B cell (primary cell): ENCODE measurements at regions not wholly inside any gene's neighbourhood (a gene's known extent, or its start where the extent isn't known, plus 50 kb on each side); places are given as distances from the start of the nearest gene placed in this dataset.

ENCODE experiments used
- ATAC-seq: fragments of 200-7000 bp; cut with Tn5 transposase; one replicate; pipeline ENCODE4 v1.10.0; 2021; ENCODE audit warnings: low read depth, mild to moderate bottlenecking, moderate number of reproducible peaks, moderate library complexity
- CTCF ChIA-PET: fragments of 350-600 bp; sonication (Branson Sonifier 250); formaldehyde crosslinking; loops from one replicate; lab custom pipeline; 2021; ENCODE audit warnings: antibody characterized with exemption, inconsistent platforms; lab: Charles Lee
- POLR2A ChIA-PET: fragments of 350-600 bp; sonication (Branson Sonifier 250); formaldehyde crosslinking; loops from one replicate; lab custom pipeline; 2021; ENCODE audit warnings: antibody characterized with exemption; lab: Charles Lee
- DNase-seq: peaks from one replicate; pipeline ENCODE4 v3.0.0; 2013
- H2AFZ ChIP-seq: 2 replicates; pipeline ENCODE4 v1.6.1; 2012; ENCODE audit warnings: mild to moderate bottlenecking, low read depth, low read length; ENCODE audit not compliant: insufficient read depth, poor library complexity, severe bottlenecking
- H3K27ac ChIP-seq, 2 donors: 1 replicate in 1 of 2; 2 replicates in 1 of 2; pipeline ENCODE4 v1.5.1; 2012 to 2013; ENCODE audit warnings: low read length in 2 of 2, mild to moderate bottlenecking in 2 of 2, moderate library complexity in 1 of 2
- H3K27me3 ChIP-seq, 4 experiments: fragments of 200-600 bp in 1 of 4; sonication (generic) in 1 of 4; replicated peaks in 1 of 4; 1 replicate in 2 of 4; 2 replicates in 2 of 4; pipeline versions ENCODE4 v1.6.1 to v1.7.0; 2013 to 2016; ENCODE audit warnings: low read length in 3 of 4, mild to moderate bottlenecking in 2 of 4, mixed read lengths in 1 of 4, moderate library complexity in 1 of 4; ENCODE audit not compliant: insufficient read depth in 4 of 4, control insufficient read depth in 3 of 4; ENCODE audit errors: control extremely low read depth in 1 of 4
- H3K36me3 ChIP-seq, 2 experiments: replicated peaks in 1 of 2; 1 replicate in 1 of 2; 2 replicates in 1 of 2; pipeline versions ENCODE4 v1.6.1 to v1.7.1; 2013; ENCODE audit warnings: low read length in 1 of 2; ENCODE audit not compliant: insufficient read depth in 2 of 2, control insufficient read depth in 1 of 2; ENCODE audit errors: control extremely low read depth in 1 of 2, extremely low read depth in 1 of 2
- H3K4me1 ChIP-seq, 2 donors: fragments of 200-600 bp in 1 of 2; sonication (generic) in 1 of 2; 1 replicate in 1 of 2; 2 replicates in 1 of 2; pipeline versions ENCODE4 v1.5.1 to v1.6.1; 2013 to 2017; ENCODE audit warnings: low read length in 2 of 2; ENCODE audit not compliant: control insufficient read depth in 2 of 2, insufficient read depth in 2 of 2
- H3K4me2 ChIP-seq: replicated peaks from 2 replicates; pipeline ENCODE3; 2012; ENCODE audit warnings: mild to moderate bottlenecking, low read depth, low read length; ENCODE audit not compliant: poor library complexity, severe bottlenecking
- H3K4me3 ChIP-seq, 5 experiments: fragments of 200-600 bp in 1 of 5; sonication (generic) in 1 of 5; 1 replicate in 3 of 5; 2 replicates in 2 of 5; pipeline versions ENCODE4 v1.5.1 to v1.7.0; 2011 to 2016; ENCODE audit warnings: low read length in 4 of 5, mild to moderate bottlenecking in 4 of 5, low read depth in 2 of 5, control low read depth in 1 of 5, moderate library complexity in 1 of 5; ENCODE audit not compliant: insufficient read depth in 1 of 5; ENCODE audit errors: control extremely low read depth in 1 of 5, extremely low read depth in 1 of 5
- H3K79me2 ChIP-seq: fragments of 200-600 bp; sonication (generic); one replicate; pipeline ENCODE4 v1.6.0; 2016; ENCODE audit warnings: low read length; ENCODE audit not compliant: control insufficient read depth, insufficient read depth
- H3K9ac ChIP-seq: fragments of 200-600 bp; sonication (generic); 2 replicates; pipeline ENCODE4 v1.6.1; 2017; ENCODE audit warnings: mild to moderate bottlenecking, low read length, moderate library complexity
- H3K9me3 ChIP-seq, 3 donors: one replicate each; pipeline versions ENCODE4 v1.6.1 to v1.7.1; 2013; ENCODE audit warnings: low read length in 2 of 3; ENCODE audit not compliant: control insufficient read depth in 2 of 3, insufficient read depth in 1 of 3; ENCODE audit errors: control extremely low read depth in 1 of 3
- H4K20me1 ChIP-seq: 2 replicates; pipeline ENCODE4 v1.6.0; 2012; ENCODE audit warnings: mild to moderate bottlenecking, low read length; ENCODE audit not compliant: insufficient read depth, control insufficient read depth, poor library complexity, severe bottlenecking
- H3K27ac Mint-ChIP-seq: one replicate; pipeline ENCODE4 v1.8.0; 2021; ENCODE audit warnings: mixed read lengths
- H3K27me3 Mint-ChIP-seq: one replicate; pipeline ENCODE4 v1.8.0; 2021; ENCODE audit warnings: mixed read lengths
- H3K4me1 Mint-ChIP-seq: one replicate; pipeline ENCODE4 v1.8.0; 2021; ENCODE audit warnings: mixed read lengths
- H3K4me3 Mint-ChIP-seq: one replicate; pipeline ENCODE4 v1.8.0; 2021; ENCODE audit warnings: mixed read lengths
- H3K9me3 Mint-ChIP-seq: one replicate; pipeline ENCODE4 v1.8.0; 2022; ENCODE audit warnings: mixed read lengths; ENCODE audit not compliant: insufficient read depth
- EZH2 ChIP-seq: IDR thresholded peaks from 2 replicates; pipeline ENCODE4 v1.6.1; 2012; ENCODE audit warnings: borderline replicate concordance, low read depth, mild to moderate bottlenecking, moderate library complexity, low read length; ENCODE audit not compliant: insufficient read depth, poor library complexity, severe bottlenecking
- WGBS: methylation state at CpG from one replicate; pipeline ENCODE4 v1.1.5; 2013; ENCODE audit warnings: missing lambda C conversion rate; ENCODE audit not compliant: insufficient coverage; 5-methylcytosine and 5-hydroxymethylcytosine counted together
- intact Hi-C: fragments of 100-400 bp; cut with micrococcal nuclease; formaldehyde crosslinking; loops from one replicate; pipeline ENCODE4 v1.10.0; 2022
- TF ChIP-seq, protein P1 (sequence below): fragments of 200-600 bp; IDR thresholded peaks from one replicate; pipeline ENCODE4 v1.8.0; 2022; ENCODE audit warnings: antibody characterized with exemption, mild to moderate bottlenecking

DNA sequence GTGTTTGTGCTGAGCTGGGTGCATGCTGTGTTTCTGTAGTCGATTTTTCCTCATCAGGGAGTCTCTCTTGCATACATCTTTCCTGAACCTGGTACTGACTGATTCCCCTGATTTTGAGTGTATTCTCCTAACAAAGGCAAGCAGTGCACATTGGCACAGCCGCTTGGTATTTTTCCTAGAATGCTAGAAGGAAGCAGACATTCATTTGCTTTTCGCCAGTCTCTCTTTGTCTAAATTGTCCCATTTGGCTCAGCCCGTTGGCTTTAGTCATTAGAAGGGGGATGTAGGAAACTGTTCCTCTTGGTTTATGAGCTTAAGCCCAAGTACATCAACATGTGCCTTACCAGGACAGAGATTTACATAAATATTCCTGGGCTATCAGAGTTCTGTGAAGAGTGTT lies 266.1 kb upstream of the TMTC4 start:
- H3K9ac ChIP-seq: no peak overlapping the region
- Mint-ChIP-seq H3K27ac (no peak overlapping the region), H3K27me3 (peaks cover 6% of the 10 kb centered on the region), H3K4me1 (no peaks in the 10 kb centered on the region), H3K9me3 (peaks cover 4% of the 10 kb centered on the region), H3K4me3 (no peak overlapping the region)
- no peaks in the 10 kb centered on the region for H3K79me2 ChIP-seq
- DNase-seq: no peak
- no peak for ATAC-seq
- 83% methylated on average over 1 of the region's 4 CpGs for WGBS
- no peak overlapping the region for H3K4me3 ChIP-seq
- no peak overlapping the region for H3K27ac ChIP-seq
- intact Hi-C loops: no loop called here
- no peaks in the 10 kb centered on the region for H3K27me3 ChIP-seq
- ChIA-PET CTCF (no interaction called here), POLR2A (no interaction called here)
- TF ChIP-seq, protein P1, sequence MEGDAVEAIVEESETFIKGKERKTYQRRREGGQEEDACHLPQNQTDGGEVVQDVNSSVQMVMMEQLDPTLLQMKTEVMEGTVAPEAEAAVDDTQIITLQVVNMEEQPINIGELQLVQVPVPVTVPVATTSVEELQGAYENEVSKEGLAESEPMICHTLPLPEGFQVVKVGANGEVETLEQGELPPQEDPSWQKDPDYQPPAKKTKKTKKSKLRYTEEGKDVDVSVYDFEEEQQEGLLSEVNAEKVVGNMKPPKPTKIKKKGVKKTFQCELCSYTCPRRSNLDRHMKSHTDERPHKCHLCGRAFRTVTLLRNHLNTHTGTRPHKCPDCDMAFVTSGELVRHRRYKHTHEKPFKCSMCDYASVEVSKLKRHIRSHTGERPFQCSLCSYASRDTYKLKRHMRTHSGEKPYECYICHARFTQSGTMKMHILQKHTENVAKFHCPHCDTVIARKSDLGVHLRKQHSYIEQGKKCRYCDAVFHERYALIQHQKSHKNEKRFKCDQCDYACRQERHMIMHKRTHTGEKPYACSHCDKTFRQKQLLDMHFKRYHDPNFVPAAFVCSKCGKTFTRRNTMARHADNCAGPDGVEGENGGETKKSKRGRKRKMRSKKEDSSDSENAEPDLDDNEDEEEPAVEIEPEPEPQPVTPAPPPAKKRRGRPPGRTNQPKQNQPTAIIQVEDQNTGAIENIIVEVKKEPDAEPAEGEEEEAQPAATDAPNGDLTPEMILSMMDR: no peak
- TF ChIP-seq EZH2: no peak
- H3K9me3 ChIP-seq: no peaks in the 10 kb centered on the region
- H4K20me1 ChIP-seq: no peaks in the 10 kb centered on the region
- no peaks in the 10 kb centered on the region for H3K36me3 ChIP-seq
- H3K4me2 ChIP-seq: no peak overlapping the region
- H3K4me1 ChIP-seq: no peaks in the 10 kb centered on the region
- no peak overlapping the region for H2AFZ ChIP-seq

DNA sequence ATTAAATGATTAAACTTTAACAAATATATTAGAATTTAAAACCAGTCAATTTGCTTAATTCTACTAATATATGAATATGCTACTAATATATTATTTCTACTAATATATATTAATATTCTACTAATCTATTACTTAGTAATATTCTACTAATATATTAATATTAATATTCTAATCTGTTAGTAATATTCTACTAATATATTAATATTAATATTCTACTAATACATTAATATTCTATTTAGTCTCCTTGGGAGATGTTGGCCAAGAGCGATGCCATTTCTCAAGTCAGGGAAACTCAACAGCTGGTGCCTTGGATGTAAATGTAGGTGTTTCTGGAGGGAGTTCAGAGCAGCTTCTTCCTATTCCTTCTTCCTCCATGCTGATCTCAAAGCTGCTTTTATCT lies 259.2 kb upstream of the TMTC4 start:
- Histone ChIP-seq H3K9me3 (no peaks in the 10 kb centered on the region), H3K27ac (no peak overlapping the region), H3K4me2 (no peak overlapping the region), H3K27me3 (no peaks in the 10 kb centered on the region), H3K4me3 (no peak overlapping the region), H3K36me3 (no peaks in the 10 kb centered on the region), H3K9ac (no peak overlapping the region), H3K79me2 (no peaks in the 10 kb centered on the region), H4K20me1 (no peaks in the 10 kb centered on the region), H3K4me1 (no peaks in the 10 kb centered on the region), H2AFZ (no peak overlapping the region)
- TF ChIP-seq EZH2: no peak
- TF ChIP-seq, protein P1: no peak
- Mint-ChIP-seq H3K4me3 (no peak overlapping the region), H3K27me3 (peaks cover 3% of the 10 kb centered on the region), H3K4me1 (no peaks in the 10 kb centered on the region), H3K9me3 (peaks cover 4% of the 10 kb centered on the region), H3K27ac (no peak overlapping the region)
- intact Hi-C loops: no loop called here
- ChIA-PET POLR2A (no interaction called here), CTCF (no interaction called here)
- no CpG with 5 or more reads among the region's 1 CpG for WGBS
- DNase-seq: no peak
- ATAC-seq: no peak
